ENCODE measurements at regions not wholly inside any gene's neighbourhood (a gene's known extent, or its start where the extent isn't known, plus 50 kb on each side); places are given as distances from the start of the nearest gene placed in this dataset.

GRCh38 chr13:99665711-99666110 is 164.4 kb downstream of the TM9SF2 start:
- CTCF ChIA-PET: no interaction called here
- no peaks in the 10 kb centered on the region for H3K9me3 Mint-ChIP-seq (ENCODE audit: low read depth)
- no peak overlapping the region for H3K4me3 Mint-ChIP-seq
- no peaks in the 10 kb centered on the region for H3K4me1 Mint-ChIP-seq
- no peaks in the 10 kb centered on the region for H3K36me3 Mint-ChIP-seq
- H3K27ac Mint-ChIP-seq: no peak overlapping the region
- DNase-seq (no peak), ATAC-seq (no peak)
- peaks cover 18% of the 10 kb centered on the region for H3K27me3 Mint-ChIP-seq

GRCh38 chr13:99663908-99664307 is 162.6 kb downstream of the TM9SF2 start:
- no peaks in the 10 kb centered on the region for H3K9me3 Mint-ChIP-seq (ENCODE audit: low read depth)
- peaks cover 22% of the 10 kb centered on the region for H3K27me3 Mint-ChIP-seq
- peaks cover 10% of the 10 kb centered on the region for H3K4me1 Mint-ChIP-seq
- no peak overlapping the region for H3K4me3 Mint-ChIP-seq
- no peak for DNase-seq
- no peak for ATAC-seq
- CTCF ChIA-PET: no interaction called here
- H3K27ac Mint-ChIP-seq: no peak overlapping the region
- H3K36me3 Mint-ChIP-seq: no peaks in the 10 kb centered on the region

DNA sequence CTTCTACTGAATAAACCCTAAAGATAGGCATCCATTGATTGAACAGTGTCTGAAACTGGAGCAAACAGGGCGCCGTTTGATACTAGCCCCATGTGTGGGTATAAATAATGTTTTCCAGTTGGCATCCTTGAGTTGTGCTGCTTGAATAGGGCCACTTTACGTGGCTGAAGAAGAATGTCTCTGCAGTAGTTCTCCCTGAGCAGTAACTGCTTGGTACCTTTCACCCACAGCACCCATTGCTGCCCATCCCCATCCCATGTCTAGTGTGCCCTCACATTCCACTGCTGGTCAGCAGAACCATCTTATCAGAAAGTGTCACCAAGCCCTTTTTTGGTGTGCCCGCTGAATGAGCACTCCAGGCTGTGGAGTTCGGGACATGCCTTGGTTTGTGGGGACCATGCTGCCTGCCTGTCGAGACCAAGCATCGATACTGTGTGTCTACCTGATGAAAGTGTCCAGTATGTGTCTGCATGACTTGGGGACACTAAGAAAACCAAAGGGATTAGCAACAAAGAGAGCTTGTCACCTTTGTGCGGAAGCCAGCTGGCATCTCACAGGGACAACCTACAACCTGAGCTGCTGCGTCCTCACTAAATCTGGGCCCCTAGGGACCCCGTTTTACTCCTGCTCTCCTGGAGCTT is 162.0 kb downstream of the TM9SF2 start:
- H3K27me3 Mint-ChIP-seq: peaks cover 22% of the 10 kb centered on the region
- CTCF ChIA-PET: no interaction called here
- ATAC-seq (no peak), DNase-seq (no peak)
- H3K27ac Mint-ChIP-seq: no peak overlapping the region
- no peak overlapping the region for H3K4me3 Mint-ChIP-seq
- no peaks in the 10 kb centered on the region for H3K9me3 Mint-ChIP-seq (ENCODE audit: low read depth)
- no peaks in the 10 kb centered on the region for H3K36me3 Mint-ChIP-seq
- peaks cover 16% of the 10 kb centered on the region for H3K4me1 Mint-ChIP-seq

GRCh38 chr13:99662678-99663077 is 161.4 kb downstream of the TM9SF2 start:
- CTCF ChIA-PET: no interaction called here
- Mint-ChIP-seq H3K4me1 (peaks cover 21% of the 10 kb centered on the region), H3K9me3 (ENCODE audit: low read depth) (no peaks in the 10 kb centered on the region), H3K27ac (no peak overlapping the region), H3K27me3 (peaks cover 22% of the 10 kb centered on the region), H3K4me3 (no peak overlapping the region), H3K36me3 (no peaks in the 10 kb centered on the region)
- no peak for ATAC-seq
- DNase-seq: no peak

GRCh38 chr13:99661791-99662190 is 160.5 kb downstream of the TM9SF2 start:
- ATAC-seq (no peak), DNase-seq (no peak)
- H3K36me3 Mint-ChIP-seq: no peaks in the 10 kb centered on the region
- CTCF ChIA-PET: no interaction called here
- peaks cover 30% of the 10 kb centered on the region for H3K4me1 Mint-ChIP-seq
- H3K4me3 Mint-ChIP-seq: no peak overlapping the region
- no peaks in the 10 kb centered on the region for H3K9me3 Mint-ChIP-seq (ENCODE audit: low read depth)
- H3K27ac Mint-ChIP-seq: no peak overlapping the region
- peaks cover 22% of the 10 kb centered on the region for H3K27me3 Mint-ChIP-seq

- no peak overlapping the region for H3K27ac Mint-ChIP-seq
- DNase-seq (no peak), ATAC-seq (no peak)
- H3K27me3 Mint-ChIP-seq: peaks cover 22% of the 10 kb centered on the region
- CTCF ChIA-PET: no interaction called here
- no peaks in the 10 kb centered on the region for H3K36me3 Mint-ChIP-seq
- H3K4me3 Mint-ChIP-seq: no peak overlapping the region
- H3K9me3 Mint-ChIP-seq (ENCODE audit: low read depth): no peaks in the 10 kb centered on the region
- peaks cover 46% of the 10 kb centered on the region for H3K4me1 Mint-ChIP-seq
Measured at GRCh38 chr13:99659866-99660554, 158.7 kb downstream of the TM9SF2 start.

DNA sequence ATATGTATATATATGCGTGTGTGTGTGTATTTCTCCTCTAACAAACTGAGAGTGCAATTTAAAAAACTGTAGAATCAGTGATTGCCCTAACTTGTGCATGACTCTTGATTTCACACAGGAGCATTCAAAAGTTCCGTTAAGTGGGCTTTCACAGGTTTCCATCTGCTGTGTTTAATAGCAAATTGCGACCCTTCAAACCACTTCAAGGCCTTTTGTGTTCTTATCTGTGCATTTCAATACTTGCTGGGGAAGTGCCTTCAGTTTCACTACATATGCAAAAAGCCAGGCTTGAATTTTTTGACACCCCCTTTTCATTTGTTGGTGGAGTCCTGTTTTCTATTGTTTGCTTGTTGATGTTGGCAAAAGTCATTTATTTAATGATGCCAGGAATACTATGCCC is 158.0 kb downstream of the TM9SF2 start:
- H3K27me3 Mint-ChIP-seq: peaks cover 22% of the 10 kb centered on the region
- ATAC-seq: no peak
- no peak for DNase-seq
- peaks cover 46% of the 10 kb centered on the region for H3K4me1 Mint-ChIP-seq
- H3K27ac Mint-ChIP-seq: peak overlapping the region; percentile 93
- CTCF ChIA-PET: interaction anchor here (0.9 to 2.4 kb wide), 4 partner anchors 158 to 305 kb away, joined by 3 to 19 read pairs (median 3); no protein-coding TSS in a partner anchor
- no peak overlapping the region for H3K4me3 Mint-ChIP-seq
- H3K36me3 Mint-ChIP-seq: no peaks in the 10 kb centered on the region
- no peaks in the 10 kb centered on the region for H3K9me3 Mint-ChIP-seq (ENCODE audit: low read depth)

- Mint-ChIP-seq H3K36me3 (no peaks in the 10 kb centered on the region), H3K27ac (peak overlapping the region; percentile 93), H3K4me1 (peaks cover 46% of the 10 kb centered on the region), H3K4me3 (peak overlapping the region; percentile 71), H3K9me3 (ENCODE audit: low read depth) (no peaks in the 10 kb centered on the region), H3K27me3 (peaks cover 19% of the 10 kb centered on the region)
- CTCF ChIA-PET: interaction anchor here (0.6 to 4.7 kb wide), 15 partner anchors 10 to 1469 kb away, joined by 3 to 32 read pairs (median 4); no protein-coding TSS in a partner anchor
- ATAC-seq: peak; percentile 67
- peak; percentile 84 for DNase-seq
Measured at GRCh38 chr13:99658261-99658991, 157.2 kb downstream of the TM9SF2 start.

GRCh38 chr13:99657848-99658260 is 156.6 kb downstream of the TM9SF2 start:
- Mint-ChIP-seq H3K36me3 (no peaks in the 10 kb centered on the region), H3K9me3 (ENCODE audit: low read depth) (no peaks in the 10 kb centered on the region), H3K4me1 (peaks cover 46% of the 10 kb centered on the region), H3K4me3 (peak overlapping the region; percentile 71), H3K27ac (peak overlapping the region; percentile 93), H3K27me3 (peaks cover 14% of the 10 kb centered on the region)
- peak; percentile 56 for DNase-seq
- CTCF ChIA-PET: interaction anchor here (0.6 to 4.7 kb wide), 13 partner anchors 11 to 1470 kb away, joined by 3 to 32 read pairs (median 6); partner anchors contain the start of gene CLYBL
- peak; percentile 32 for ATAC-seq

- H3K36me3 Mint-ChIP-seq: no peaks in the 10 kb centered on the region
- ATAC-seq: peak; percentile 66
- H3K27ac Mint-ChIP-seq: peak overlapping the region; percentile 93
- no peaks in the 10 kb centered on the region for H3K9me3 Mint-ChIP-seq (ENCODE audit: low read depth)
- H3K4me3 Mint-ChIP-seq: peak overlapping the region; percentile 63
- H3K4me1 Mint-ChIP-seq: peaks cover 46% of the 10 kb centered on the region
- peak; percentile 55 for DNase-seq
- peaks cover 8% of the 10 kb centered on the region for H3K27me3 Mint-ChIP-seq
- CTCF ChIA-PET: interaction anchor here (0.6 to 4.7 kb wide), 40 partner anchors 11 to 1471 kb away, joined by 3 to 32 read pairs (median 4); partner anchors contain the start of genes CLYBL and GGACT
Measured at GRCh38 chr13:99656844-99657381, 155.6 kb downstream of the TM9SF2 start.

DNA sequence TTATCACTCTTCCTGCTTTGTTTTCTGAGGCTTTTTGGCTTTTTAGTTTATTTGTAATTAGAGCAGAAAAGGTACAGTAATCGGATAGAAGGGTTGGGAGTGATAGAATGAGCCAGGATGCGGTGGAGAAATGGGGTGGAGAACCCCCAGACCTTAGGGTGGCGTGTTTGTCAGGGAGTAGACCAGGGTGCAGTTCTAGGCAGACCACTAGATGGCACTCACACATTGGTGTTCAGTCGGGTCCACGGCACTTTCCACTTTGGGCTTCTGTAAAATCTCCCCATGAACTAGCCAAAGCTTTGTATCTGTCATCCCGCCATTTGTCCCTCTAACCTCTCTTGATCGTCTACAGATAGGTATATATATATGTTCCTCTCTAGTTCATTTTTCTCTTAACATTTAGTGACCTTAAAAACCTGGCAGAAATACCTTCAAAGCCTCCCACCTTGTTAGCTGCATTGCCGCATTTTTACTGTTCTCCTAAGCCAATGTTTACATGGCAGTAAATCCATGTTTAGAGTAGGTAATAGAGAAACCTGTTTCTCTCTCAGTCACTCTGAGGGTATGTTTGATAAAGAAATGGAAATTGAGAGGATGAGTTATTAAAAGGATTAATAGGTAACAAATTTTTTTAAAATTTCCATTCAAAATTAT is 154.9 kb downstream of the TM9SF2 start:
- CTCF ChIA-PET: interaction anchor here (0.6 to 4.7 kb wide), 42 partner anchors 11 to 1472 kb away, joined by 3 to 32 read pairs (median 4); partner anchors contain the start of genes CLYBL and GGACT
- Mint-ChIP-seq H3K36me3 (no peaks in the 10 kb centered on the region), H3K9me3 (ENCODE audit: low read depth) (no peaks in the 10 kb centered on the region), H3K4me1 (peaks cover 46% of the 10 kb centered on the region), H3K4me3 (peak overlapping the region; percentile 63), H3K27me3 (peaks cover 4% of the 10 kb centered on the region), H3K27ac (peak overlapping the region; percentile 93)
- ATAC-seq (peak; percentile 59), DNase-seq (peak; percentile 91)

- Mint-ChIP-seq H3K36me3 (no peaks in the 10 kb centered on the region), H3K4me3 (no peak overlapping the region), H3K4me1 (peaks cover 46% of the 10 kb centered on the region), H3K27ac (peak overlapping the region; percentile 93), H3K27me3 (peaks cover 3% of the 10 kb centered on the region), H3K9me3 (ENCODE audit: low read depth) (no peaks in the 10 kb centered on the region)
- no peak for DNase-seq
- CTCF ChIA-PET: interaction anchor here (0.9 to 4.7 kb wide), 24 partner anchors 10 to 933 kb away, joined by 3 to 32 read pairs (median 4); partner anchors contain the start of genes CLYBL and GGACT
- ATAC-seq: no peak
Measured at GRCh38 chr13:99655351-99656091, 154.2 kb downstream of the TM9SF2 start.
